Head of caudate nucleus (tissue), 42 donors: ENCODE measurements at regions not wholly inside any gene's neighbourhood (a gene's known extent, or its start where the extent isn't known, plus 50 kb on each side); places are given as distances from the start of the nearest gene placed in this dataset.

Experiments
- DNase-seq, 42 donors: peaks; one replicate each; pipeline versions ENCODE4 v3.0.0 to v3.0.0-alpha.2; 2020 to 2021; ENCODE audit warnings: mixed read lengths in 7 of 42
- intact Hi-C: fragments of 100-400 bp; cut with DNase I; formaldehyde crosslinking; loops from one replicate; pipeline ENCODE4 v1.15.0; 2022

GRCh38 chr22:27192135-27192829, 534.9 kb downstream of the MIAT start:
- intact Hi-C loops: no loop called here
- DNase-seq: no peak

- no peak for DNase-seq
- intact Hi-C loops: no loop called here
Measured at GRCh38 chr22:27193215-27193614, 535.8 kb downstream of the MIAT start.

- intact Hi-C loops: no loop called here
- DNase-seq: no peak
Measured at GRCh38 chr22:27193636-27194035, 536.2 kb downstream of the MIAT start.

- intact Hi-C loops: no loop called here
- DNase-seq: no peak
Measured at GRCh38 chr22:27194096-27194748, 536.8 kb downstream of the MIAT start.

- intact Hi-C loops: no loop called here
- DNase-seq: peak in 7 of 42 donors; percentile 14 to 21 (median 19)
Measured at GRCh38 chr22:27195094-27195493, 537.7 kb downstream of the MIAT start.

- no peak for DNase-seq
Measured at GRCh38 chr22:27195494-27195893, 538.1 kb downstream of the MIAT start.

GRCh38 chr22:27196606-27197005, 539.2 kb downstream of the MIAT start:
- DNase-seq: no peak
- intact Hi-C loops: no loop called here

More at GRCh38 chr22:27195494-27195893, 538.1 kb downstream of the MIAT start:
- intact Hi-C loops: no loop called here

- DNase-seq: no peak
- intact Hi-C loops: no loop called here
Measured at GRCh38 chr22:27197052-27197451, 539.7 kb downstream of the MIAT start.

GRCh38 chr22:27197618-27198017, 540.2 kb downstream of the MIAT start:
- no peak for DNase-seq
- intact Hi-C loops: no loop called here

- DNase-seq: no peak
Measured at GRCh38 chr22:27198518-27199035, 541.2 kb downstream of the MIAT start.

GRCh38 chr22:27199354-27199753, 542.0 kb downstream of the MIAT start:
- intact Hi-C loops: no loop called here
- no peak for DNase-seq

More at GRCh38 chr22:27198518-27199035, 541.2 kb downstream of the MIAT start:
- intact Hi-C loops: no loop called here

- intact Hi-C loops: no loop called here
- no peak for DNase-seq
Measured at GRCh38 chr22:27201276-27201675, 543.9 kb downstream of the MIAT start.

GRCh38 chr22:27201741-27202140, 544.4 kb downstream of the MIAT start:
- intact Hi-C loops: no loop called here
- DNase-seq: no peak

GRCh38 chr22:27203276-27203660, 545.9 kb downstream of the MIAT start:
- DNase-seq: no peak
- intact Hi-C loops: no loop called here

GRCh38 chr22:27204280-27204679, 546.9 kb downstream of the MIAT start:
- intact Hi-C loops: no loop called here
- DNase-seq: no peak

GRCh38 chr22:27204817-27205216, 547.4 kb downstream of the MIAT start:
- intact Hi-C loops: no loop called here
- DNase-seq: no peak

- DNase-seq: no peak
Measured at GRCh38 chr22:27205492-27206373, 548.3 kb downstream of the MIAT start.

GRCh38 chr22:27206374-27207133, 549.2 kb downstream of the MIAT start:
- intact Hi-C loops: no loop called here
- DNase-seq: no peak

More at GRCh38 chr22:27205492-27206373, 548.3 kb downstream of the MIAT start:
- intact Hi-C loops: no loop called here

- intact Hi-C loops: no loop called here
- no peak for DNase-seq
Measured at GRCh38 chr22:27207266-27207665, 549.9 kb downstream of the MIAT start.
